GM23338 (cell line): ENCODE measurements at regions not wholly inside any gene's neighbourhood (a gene's known extent, or its start where the extent isn't known, plus 50 kb on each side); places are given as distances from the start of the nearest gene placed in this dataset.

ENCODE experiments used
- ATAC-seq: fragments of 200-7000 bp; cut with Tn5 transposase; 3 replicates; pipeline ENCODE4 v1.9.1; 2020
- DNase-seq: peaks from one replicate; pipeline ENCODE4 v3.0.0-alpha.2; 2015; ENCODE audit warnings: low spot score
- H2AFZ ChIP-seq: fragments of 200-600 bp; sonication (generic); 2 replicates; pipeline ENCODE4 v1.8.0; 2016; ENCODE audit warnings: antibody characterized with exemption, mild to moderate bottlenecking, moderate library complexity
- H3F3A ChIP-seq: fragments of 200-600 bp; sonication (generic); replicated peaks from 2 replicates; pipeline ENCODE4 v1.8.0; 2017; ENCODE audit warnings: antibody characterized with exemption, mixed run types, low read depth
- H3K27ac ChIP-seq: fragments of 200-600 bp; sonication (generic); 2 replicates; pipeline ENCODE4 v1.6.1; 2016; ENCODE audit warnings: low read depth
- H3K27me3 ChIP-seq: fragments of 200-600 bp; sonication (generic); 2 replicates; pipeline ENCODE4 v1.8.0; 2016; ENCODE audit warnings: mild to moderate bottlenecking, mixed run types, moderate library complexity; ENCODE audit not compliant: insufficient read depth
- H3K36me3 ChIP-seq: fragments of 200-600 bp; sonication (generic); 2 replicates; pipeline ENCODE4 v1.8.0; 2016; ENCODE audit warnings: mild to moderate bottlenecking; ENCODE audit not compliant: insufficient read depth
- H3K4me1 ChIP-seq: fragments of 200-600 bp; sonication (generic); 2 replicates; pipeline ENCODE4 v1.8.0; 2016; ENCODE audit warnings: mild to moderate bottlenecking, moderate library complexity; ENCODE audit not compliant: insufficient read depth
- H3K4me2 ChIP-seq: fragments of 200-600 bp; sonication (generic); 2 replicates; pipeline ENCODE4 v1.7.1; 2017; ENCODE audit warnings: mixed run types
- H3K4me3 ChIP-seq: fragments of 200-600 bp; sonication (generic); 2 replicates; pipeline ENCODE4 v1.6.1; 2016; ENCODE audit warnings: mixed run types
- H3K79me2 ChIP-seq: fragments of 200-600 bp; sonication (generic); replicated peaks from 2 replicates; pipeline ENCODE4 v1.8.0; 2017; ENCODE audit warnings: mild to moderate bottlenecking; ENCODE audit not compliant: insufficient read depth
- H3K9me2 ChIP-seq: fragments of 200-600 bp; sonication (generic); 2 replicates; pipeline ENCODE4 v1.8.0; 2017; ENCODE audit not compliant: insufficient read depth
- H4K20me1 ChIP-seq: fragments of 200-600 bp; sonication (generic); replicated peaks from 2 replicates; pipeline ENCODE4 v1.8.0; 2017; ENCODE audit warnings: mild to moderate bottlenecking; ENCODE audit not compliant: insufficient read depth
- H3K27ac Mint-ChIP-seq: 2 replicates; pipeline ENCODE4 v1.8.0; 2020; ENCODE audit warnings: inconsistent platforms, mild to moderate bottlenecking, moderate library complexity, mixed read lengths
- H3K27me3 Mint-ChIP-seq: 3 replicates; pipeline ENCODE4 v1.8.0; 2022; ENCODE audit warnings: low read depth, mild to moderate bottlenecking, moderate library complexity, mixed read lengths, inconsistent platforms; ENCODE audit not compliant: insufficient read depth, poor library complexity
- H3K36me3 Mint-ChIP-seq: 3 replicates; pipeline ENCODE4 v1.8.0; 2021; ENCODE audit warnings: low read depth, mild to moderate bottlenecking, inconsistent platforms, moderate library complexity, mixed read lengths
- H3K4me1 Mint-ChIP-seq: 3 replicates; pipeline ENCODE4 v1.8.0; 2020; ENCODE audit warnings: mild to moderate bottlenecking, inconsistent platforms, mixed read lengths
- H3K4me3 Mint-ChIP-seq: 3 replicates; pipeline ENCODE4 v1.8.0; 2021; ENCODE audit warnings: moderate library complexity, mild to moderate bottlenecking, inconsistent platforms, mixed read lengths
- H3K9me3 Mint-ChIP-seq: 3 replicates; pipeline ENCODE4 v1.8.0; 2020; ENCODE audit warnings: moderate library complexity, mild to moderate bottlenecking, inconsistent platforms, mixed read lengths
- CREB1 ChIP-seq: fragments of 250-450 bp; sonication (Bioruptor Pico); IDR thresholded peaks from 2 replicates; pipeline ENCODE4 v1.5.0; 2020; ENCODE audit warnings: low read depth, mild to moderate bottlenecking, moderate library complexity
- CTCF ChIP-seq, 2 experiments: fragments of 200-600 bp in 1 of 2; sonication (generic) in 1 of 2; conservative IDR thresholded peaks; 2 replicates each; pipeline versions ENCODE4 v1.5.1 to v1.6.1; 2016 to 2017; ENCODE audit warnings: antibody characterized with exemption in 2 of 2, low read depth in 2 of 2, mild to moderate bottlenecking in 2 of 2, moderate library complexity in 1 of 2
- ETS1 ChIP-seq: IDR thresholded peaks from 2 replicates; pipeline ENCODE4 v1.6.1; 2016; ENCODE audit warnings: antibody characterized with exemption
- EZH2phosphoT487 ChIP-seq: fragments of 200-600 bp; sonication (generic); IDR thresholded peaks from one replicate; pipeline ENCODE4 v1.8.1; 2018; ENCODE audit warnings: antibody characterized with exemption; ENCODE audit not compliant: unreplicated experiment
- POLR2AphosphoS5 ChIP-seq: IDR thresholded peaks from 2 replicates; pipeline ENCODE4 v1.6.1; 2016; ENCODE audit warnings: antibody characterized with exemption, low read depth
- REST ChIP-seq: IDR thresholded peaks from one replicate; pipeline ENCODE4 v1.6.1; 2018; ENCODE audit warnings: antibody characterized with exemption; ENCODE audit not compliant: unreplicated experiment
- ZNF462 ChIP-seq: fragments of 250-450 bp; sonication (Bioruptor Pico); IDR thresholded peaks from 2 replicates; pipeline ENCODE4 v1.5.0; 2020; ENCODE audit warnings: mild to moderate bottlenecking, moderate library complexity

DNA sequence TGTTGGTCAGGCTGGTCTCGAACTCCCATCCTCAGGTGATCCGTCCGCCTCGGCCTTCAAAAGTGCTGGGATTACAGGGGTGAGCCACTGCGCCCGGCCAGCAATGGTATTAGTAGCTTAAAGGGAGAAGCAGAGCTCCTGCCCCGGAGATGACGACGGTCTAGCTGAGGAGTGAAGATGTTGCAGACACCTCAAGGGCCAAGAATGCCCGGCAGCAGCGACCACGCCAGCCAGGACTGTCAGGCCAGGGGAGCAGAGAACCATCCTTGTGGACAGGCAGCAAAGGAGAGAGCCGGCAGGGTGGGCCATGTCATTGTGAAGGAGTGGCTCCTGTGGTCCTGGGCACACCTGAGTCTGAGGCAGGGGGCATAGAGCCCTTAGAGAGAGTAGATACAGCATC, 210.1 kb upstream of the BCOR start (continued):
- TF ChIP-seq ZNF462 (no peak), CREB1 (CRISPR knock-in tag) (no peak), ETS1 (no peak)

DNA sequence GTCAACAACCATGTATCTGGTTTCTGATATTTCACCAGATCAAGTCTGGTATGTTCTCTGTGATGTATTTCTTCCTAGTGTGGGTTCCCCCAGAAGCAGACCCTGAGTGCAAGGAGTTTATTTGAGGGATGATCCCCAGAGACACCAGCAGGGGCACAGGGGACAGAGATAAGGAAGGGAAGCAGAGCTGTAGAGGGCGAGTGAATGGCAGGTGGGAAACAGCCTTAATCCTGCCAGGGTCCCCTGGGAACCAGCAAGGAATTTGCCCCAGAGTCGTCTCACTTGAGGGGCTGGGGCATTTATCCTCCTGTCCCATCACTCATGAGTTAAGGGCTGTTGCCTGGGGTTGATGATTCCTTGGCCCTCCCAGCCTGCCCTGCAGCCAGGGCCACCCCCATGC, 206.4 kb upstream of the BCOR start:
- Histone ChIP-seq H3K27ac (no peak overlapping the region), H4K20me1 (no peaks in the 10 kb centered on the region), H3K4me2 (no peak overlapping the region), H3K79me2 (no peaks in the 10 kb centered on the region), H3F3A (no peaks in the 10 kb centered on the region), H3K27me3 (no peaks in the 10 kb centered on the region), H3K4me3 (no peak overlapping the region), H2AFZ (no peak overlapping the region), H3K9me2 (no peaks in the 10 kb centered on the region), H3K36me3 (no peaks in the 10 kb centered on the region), H3K4me1 (no peaks in the 10 kb centered on the region)
- H3K27ac Mint-ChIP-seq = no peak overlapping the region
- H3K27me3 Mint-ChIP-seq = peaks cover 9% of the 10 kb centered on the region
- 0 out of 3 replicates have a peak, but pooled peaks cover 5% of the 10 kb centered on the region for H3K9me3 Mint-ChIP-seq
- ATAC-seq = peak; percentile 43; the same call in 2 of the 3 replicates
- DNase-seq = no peak
- no peaks in the 10 kb centered on the region for H3K36me3 Mint-ChIP-seq
- no peak overlapping the region for H3K4me3 Mint-ChIP-seq
- H3K4me1 Mint-ChIP-seq = peaks cover 4% of the 10 kb centered on the region; the same call in 2 of the 3 replicates
- TF ChIP-seq CTCF (conservative IDR thresholded peaks at IDR 0.05; ENCODE audit: low read depth in 2 of 2) (no peak), REST (no peak), ETS1 (no peak), EZH2phosphoT487 (no peak), CREB1 (CRISPR knock-in tag) (no peak), POLR2AphosphoS5 (no peak)
